Rectal smooth muscle tissue (tissue), 1 donor: ENCODE measurements at regions not wholly inside any gene's neighbourhood (a gene's known extent, or its start where the extent isn't known, plus 50 kb on each side); places are given as distances from the start of the nearest gene placed in this dataset.

ENCODE experiments used
- H3K27ac ChIP-seq: one replicate; pipeline ENCODE4 v1.7.0; 2013; ENCODE audit warnings: low read depth, low read length, inconsistent platforms
- H3K27me3 ChIP-seq: one replicate; pipeline ENCODE4 v1.7.0; 2013; ENCODE audit warnings: low read length; ENCODE audit not compliant: control insufficient read depth, insufficient read depth
- H3K36me3 ChIP-seq: one replicate; pipeline ENCODE4 v1.7.0; 2013; ENCODE audit warnings: low read length; ENCODE audit not compliant: control insufficient read depth, insufficient read depth
- H3K4me1 ChIP-seq: one replicate; pipeline ENCODE4 v1.7.0; 2013; ENCODE audit warnings: low read length; ENCODE audit not compliant: control insufficient read depth, insufficient read depth
- H3K4me3 ChIP-seq: one replicate; pipeline ENCODE4 v1.7.0; 2013; ENCODE audit warnings: low read length
- H3K9ac ChIP-seq: one replicate; pipeline ENCODE4 v1.7.0; 2013; ENCODE audit warnings: low read length

- Histone ChIP-seq H3K4me3 (no peak overlapping the region), H3K27me3 (no peaks in the 10 kb centered on the region), H3K27ac (no peak overlapping the region), H3K4me1 (no peaks in the 10 kb centered on the region), H3K9ac (no peak overlapping the region), H3K36me3 (no peaks in the 10 kb centered on the region)
Observed at GRCh38 chr2:45337481-45337880, 273.6 kb downstream of the SRBD1 start.

DNA sequence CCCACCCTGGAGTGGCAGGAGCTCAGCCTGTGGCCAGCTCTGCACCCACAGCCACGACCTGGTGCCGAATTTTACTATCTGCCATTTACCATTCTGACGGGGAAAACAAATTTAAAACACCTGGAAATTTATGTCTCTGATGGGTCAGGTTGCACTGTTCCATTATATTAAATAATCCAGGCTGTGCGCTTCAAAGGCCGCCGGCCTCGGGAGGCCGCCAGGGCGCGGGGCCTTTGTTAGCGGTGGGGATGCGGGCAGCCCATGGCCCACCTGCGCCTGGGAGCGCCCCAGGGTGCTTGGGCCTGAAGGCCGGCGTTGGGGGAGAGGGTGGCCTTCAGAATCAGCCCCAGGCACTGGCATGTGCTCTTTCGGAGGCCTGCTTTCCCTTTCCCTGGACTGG, 276.9 kb downstream of the SRBD1 start:
- H3K4me1 ChIP-seq, result no peaks in the 10 kb centered on the region
- H3K9ac ChIP-seq, result no peak overlapping the region
- H3K4me3 ChIP-seq, result no peak overlapping the region
- no peaks in the 10 kb centered on the region for H3K27me3 ChIP-seq
- H3K27ac ChIP-seq, result no peak overlapping the region
- no peaks in the 10 kb centered on the region for H3K36me3 ChIP-seq

DNA sequence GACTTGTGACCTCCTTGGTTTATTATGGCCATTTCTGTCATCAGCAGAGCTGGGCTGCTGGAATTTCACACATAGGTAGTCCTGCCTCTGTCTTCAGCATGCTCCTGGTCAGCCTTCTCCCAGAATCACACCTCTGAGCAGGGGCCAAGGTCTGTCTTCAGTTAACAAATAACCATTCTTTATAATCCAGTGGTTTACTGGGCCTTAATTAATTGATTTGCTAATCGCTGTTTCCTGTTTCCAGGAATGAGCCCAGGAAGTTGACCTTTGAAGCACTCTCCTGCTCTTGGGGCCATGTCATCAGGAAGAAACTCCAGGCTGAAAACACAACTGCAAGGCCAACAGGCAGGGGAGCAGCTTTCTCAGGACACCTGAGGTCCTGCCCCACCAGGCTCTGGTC, 278.5 kb downstream of the SRBD1 start:
- H3K36me3 ChIP-seq, result no peaks in the 10 kb centered on the region
- no peaks in the 10 kb centered on the region for H3K4me1 ChIP-seq
- H3K9ac ChIP-seq, result no peak overlapping the region
- no peaks in the 10 kb centered on the region for H3K27me3 ChIP-seq
- H3K27ac ChIP-seq, result no peak overlapping the region
- no peak overlapping the region for H3K4me3 ChIP-seq

DNA sequence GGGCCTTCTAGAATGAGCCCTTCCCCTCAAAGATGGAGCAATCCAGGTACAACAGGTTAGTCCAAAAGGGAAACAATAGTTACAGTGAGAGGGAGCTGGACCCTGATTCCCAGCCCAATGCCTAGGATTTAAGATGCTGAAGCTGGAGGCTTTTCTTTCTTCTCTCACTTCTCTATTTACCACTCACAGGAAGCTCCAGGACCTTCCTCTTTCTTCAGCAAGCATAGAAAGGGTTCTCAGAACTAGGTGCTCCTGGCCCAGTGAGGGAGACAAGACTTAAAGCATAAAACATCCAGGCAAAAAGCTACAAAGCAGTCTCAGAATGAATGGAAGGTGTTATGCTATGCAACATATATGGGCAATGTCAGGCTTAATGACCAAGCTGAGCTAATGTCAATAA, 279.0 kb downstream of the SRBD1 start:
- H3K4me3 ChIP-seq, result no peak overlapping the region
- H3K27ac ChIP-seq, result no peak overlapping the region

GRCh38 chr2:45331410-45331786, 279.7 kb downstream of the SRBD1 start:
- Histone ChIP-seq H3K9ac (no peak overlapping the region), H3K4me3 (no peak overlapping the region), H3K27me3 (no peaks in the 10 kb centered on the region), H3K4me1 (no peaks in the 10 kb centered on the region), H3K36me3 (no peaks in the 10 kb centered on the region), H3K27ac (no peak overlapping the region)

More for the DNA sequence above, 279.0 kb downstream of the SRBD1 start:
- no peak overlapping the region for H3K9ac ChIP-seq
- H3K36me3 ChIP-seq, result no peaks in the 10 kb centered on the region
- H3K4me1 ChIP-seq, result no peaks in the 10 kb centered on the region
- no peaks in the 10 kb centered on the region for H3K27me3 ChIP-seq

GRCh38 chr2:45330637-45331409, 280.2 kb downstream of the SRBD1 start:
- Histone ChIP-seq H3K4me3 (no peak overlapping the region), H3K9ac (no peak overlapping the region), H3K4me1 (no peaks in the 10 kb centered on the region), H3K36me3 (no peaks in the 10 kb centered on the region), H3K27ac (no peak overlapping the region), H3K27me3 (no peaks in the 10 kb centered on the region)

DNA sequence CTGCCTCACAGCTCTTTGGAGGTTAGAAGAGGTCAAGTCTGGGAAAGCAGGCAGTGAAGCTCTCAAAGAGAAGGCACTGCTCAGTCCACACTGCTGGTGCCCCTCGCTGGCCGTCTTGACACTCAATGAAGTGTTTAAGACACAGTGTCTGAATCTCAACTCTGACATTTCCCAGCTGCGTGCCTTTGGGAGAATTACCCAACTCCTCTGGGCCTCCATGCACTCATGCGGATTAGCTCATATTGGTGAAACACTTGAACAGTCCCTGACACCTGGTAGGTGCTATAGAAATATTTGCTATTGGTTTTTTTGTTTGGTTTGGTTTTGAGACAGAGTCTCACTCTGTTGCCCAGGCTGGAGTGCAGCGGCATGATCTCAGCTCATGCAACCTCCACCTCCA, 281.0 kb downstream of the SRBD1 start:
- H3K4me1 ChIP-seq, result no peaks in the 10 kb centered on the region
- no peaks in the 10 kb centered on the region for H3K27me3 ChIP-seq
- H3K9ac ChIP-seq, result no peak overlapping the region
- no peak overlapping the region for H3K27ac ChIP-seq
- no peak overlapping the region for H3K4me3 ChIP-seq
- no peaks in the 10 kb centered on the region for H3K36me3 ChIP-seq

DNA sequence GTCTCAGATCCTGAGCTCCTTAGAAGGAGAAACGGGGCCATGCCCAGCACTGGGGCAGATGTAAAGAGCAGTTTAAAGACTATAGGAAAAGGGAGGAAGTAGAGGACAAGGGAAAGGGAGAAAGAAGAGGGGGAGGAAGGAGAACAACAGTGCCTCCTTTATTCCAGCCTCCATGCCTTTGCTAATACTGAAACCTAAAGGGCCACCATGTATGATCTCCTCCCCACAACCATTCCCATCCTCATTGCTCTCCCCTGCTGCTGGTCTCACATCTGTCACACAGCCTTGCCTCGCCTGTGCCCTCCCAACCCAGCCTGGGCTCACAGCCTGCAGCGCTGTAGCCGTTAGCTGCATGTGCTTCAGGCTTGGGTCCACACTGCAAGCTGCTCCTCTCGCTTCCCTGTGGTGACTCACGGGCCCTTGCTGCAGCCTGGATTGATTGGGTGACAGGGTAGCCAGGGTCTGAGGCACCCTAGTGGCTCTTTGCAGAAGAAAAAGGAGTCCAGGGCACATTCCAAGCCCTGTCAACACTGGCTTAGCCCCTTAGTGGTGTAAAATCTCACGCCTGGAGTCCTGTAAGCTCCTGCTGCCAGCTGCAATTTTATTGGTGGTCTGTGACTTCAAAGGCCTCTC, 281.9 kb downstream of the SRBD1 start:
- no peaks in the 10 kb centered on the region for H3K27me3 ChIP-seq
- H3K4me3 ChIP-seq, result no peak overlapping the region
- H3K36me3 ChIP-seq, result no peaks in the 10 kb centered on the region
- H3K4me1 ChIP-seq, result no peaks in the 10 kb centered on the region
- H3K27ac ChIP-seq, result no peak overlapping the region
- H3K9ac ChIP-seq, result no peak overlapping the region

DNA sequence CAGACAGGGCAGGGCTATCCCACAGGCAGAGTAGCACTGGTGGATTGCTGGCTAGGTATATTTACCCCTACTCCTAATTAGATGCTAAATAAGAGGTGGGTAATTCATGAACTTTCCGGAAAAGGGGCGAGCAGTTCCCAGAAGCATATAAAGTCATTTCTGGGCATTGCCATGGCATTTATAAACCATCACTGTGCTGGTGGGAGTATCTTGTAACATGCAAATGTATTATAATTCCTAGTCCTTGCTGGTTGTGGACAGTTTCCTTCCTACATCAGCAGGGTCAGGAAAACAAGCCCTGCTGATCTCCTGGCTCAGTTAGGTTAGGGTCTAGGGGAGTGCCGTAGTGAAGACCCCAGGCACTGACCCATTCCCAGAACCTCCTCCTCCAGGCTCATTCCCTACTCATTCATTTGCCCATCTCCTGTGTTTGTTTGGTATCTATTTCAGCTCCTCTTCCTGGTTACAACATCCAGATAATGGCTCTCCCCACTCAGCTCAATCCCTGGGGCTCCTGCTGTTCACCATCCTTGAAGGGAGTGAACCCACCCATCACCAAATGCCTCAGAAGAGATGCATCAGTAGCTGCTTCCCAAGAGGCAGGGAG, 282.7 kb downstream of the SRBD1 start:
- Histone ChIP-seq H3K4me1 (no peaks in the 10 kb centered on the region), H3K36me3 (no peaks in the 10 kb centered on the region), H3K4me3 (no peak overlapping the region), H3K27me3 (no peaks in the 10 kb centered on the region), H3K9ac (no peak overlapping the region), H3K27ac (no peak overlapping the region)

- Histone ChIP-seq H3K27ac (no peak overlapping the region), H3K27me3 (no peaks in the 10 kb centered on the region), H3K36me3 (no peaks in the 10 kb centered on the region), H3K4me1 (no peaks in the 10 kb centered on the region), H3K9ac (no peak overlapping the region), H3K4me3 (no peak overlapping the region)
Observed at GRCh38 chr2:45323344-45323743, 287.7 kb downstream of the SRBD1 start.

- H3K27me3 ChIP-seq, result no peaks in the 10 kb centered on the region
- H3K9ac ChIP-seq, result no peak overlapping the region
- H3K36me3 ChIP-seq, result no peaks in the 10 kb centered on the region
- H3K4me3 ChIP-seq, result no peak overlapping the region
- H3K27ac ChIP-seq, result no peak overlapping the region
- peaks cover 3% of the 10 kb centered on the region for H3K4me1 ChIP-seq
Observed at GRCh38 chr2:45320956-45321355, 290.1 kb downstream of the SRBD1 start.

DNA sequence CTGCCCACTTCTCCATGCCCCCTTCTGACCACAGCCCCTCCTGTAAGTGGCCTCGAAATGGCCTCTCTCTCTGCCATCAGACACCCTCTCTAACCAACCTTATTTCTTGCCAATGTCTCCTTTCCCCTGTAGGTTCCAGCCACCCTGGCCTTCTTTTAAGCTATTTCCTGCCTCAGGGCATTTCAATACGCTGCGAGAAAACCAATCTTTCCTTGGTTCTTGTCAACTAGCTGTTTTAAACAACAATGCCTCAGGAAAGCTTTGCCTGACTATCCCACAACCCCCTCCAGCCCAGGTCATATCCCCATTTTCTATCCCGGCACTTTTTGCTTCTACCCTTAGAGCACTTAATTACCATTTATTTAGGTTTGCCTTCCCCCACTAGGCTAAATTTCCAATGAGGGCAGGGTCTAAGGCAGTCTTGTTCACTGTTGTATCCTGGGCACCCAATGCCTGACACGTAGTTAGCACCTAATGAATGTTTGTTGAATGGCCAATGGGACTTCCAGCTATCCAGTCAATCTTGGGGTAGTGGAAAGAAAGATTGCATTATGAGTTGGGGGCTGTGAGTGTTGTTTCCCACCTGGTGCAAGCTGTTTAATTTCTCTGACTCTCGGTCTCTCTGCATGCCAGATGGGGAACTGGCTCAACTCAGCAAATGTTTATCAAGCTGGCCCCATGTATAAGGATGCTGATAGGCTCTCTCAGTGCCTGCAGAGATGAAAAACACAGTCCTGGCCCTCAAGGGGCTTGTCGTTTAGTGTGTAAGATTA, 291.2 kb downstream of the SRBD1 start:
- Histone ChIP-seq H3K27ac (no peak overlapping the region), H3K4me3 (no peak overlapping the region), H3K27me3 (no peaks in the 10 kb centered on the region), H3K36me3 (no peaks in the 10 kb centered on the region), H3K9ac (no peak overlapping the region), H3K4me1 (peaks cover 3% of the 10 kb centered on the region)
